OCI-LY7 (cell line): ENCODE measurements at regions not wholly inside any gene's neighbourhood (a gene's known extent, or its start where the extent isn't known, plus 50 kb on each side); places are given as distances from the start of the nearest gene placed in this dataset.

Experiments
- BruUV-seq: library from RNA; stranded (reverse); fragments of 400-500 nt; replicated peaks from 2 replicates; lab custom pipeline; 2021; lab: Mats Ljungman, UMichigan
- CTCF ChIA-PET: fragments of 300-600 bp; sonication (Branson Sonifier 250); formaldehyde crosslinking; loops from one replicate; lab custom pipeline; 2022; ENCODE audit warnings: antibody characterized with exemption; ENCODE audit not compliant: unreplicated experiment; lab: Charles Lee
- POLR2A ChIA-PET: fragments of 300-600 bp; sonication (Branson Sonifier 250); formaldehyde crosslinking; loops from one replicate; lab custom pipeline; 2022; ENCODE audit warnings: antibody characterized with exemption; lab: Charles Lee
- DNase-seq: peaks from one replicate; pipeline ENCODE4 v3.0.0-alpha.2; 2015; ENCODE audit warnings: low spot score
- H2AFZ ChIP-seq: fragments of 200-600 bp; sonication (generic), shearing (Covaris generic); 2 replicates; pipeline ENCODE4 v1.6.1; 2014; ENCODE audit warnings: mild to moderate bottlenecking, antibody characterized with exemption, low read length, moderate library complexity
- H3K27ac ChIP-seq: fragments of 200-600 bp; sonication (generic); 2 replicates; pipeline ENCODE4 v1.5.1; 2014; ENCODE audit warnings: mixed run types, low read depth, mild to moderate bottlenecking, moderate library complexity, low read length, inconsistent platforms; ENCODE audit not compliant: poor library complexity, severe bottlenecking
- H3K36me3 ChIP-seq: fragments of 200-600 bp; sonication (generic); 2 replicates; pipeline ENCODE4 v1.6.1; 2014; ENCODE audit warnings: mild to moderate bottlenecking, antibody characterized with exemption, low read length, moderate library complexity, mixed read lengths; ENCODE audit not compliant: insufficient read depth
- H3K4me1 ChIP-seq: fragments of 200-600 bp; sonication (generic); 2 replicates; pipeline ENCODE4 v1.5.1; 2014; ENCODE audit warnings: mild to moderate bottlenecking, low read length; ENCODE audit not compliant: insufficient read depth, poor library complexity, severe bottlenecking
- H3K4me2 ChIP-seq: fragments of 200-600 bp; sonication (generic); 2 replicates; pipeline ENCODE4 v1.6.1; 2014; ENCODE audit warnings: mild to moderate bottlenecking, low read length
- H3K4me3 ChIP-seq: fragments of 200-600 bp; sonication (generic); 2 replicates; pipeline ENCODE4 v1.5.1; 2014; ENCODE audit warnings: mild to moderate bottlenecking, low read depth, low read length; ENCODE audit not compliant: poor library complexity, severe bottlenecking
- H3K79me2 ChIP-seq: fragments of 200-600 bp; sonication (generic); 2 replicates; pipeline ENCODE4 v1.6.1; 2016; ENCODE audit warnings: low read depth, mild to moderate bottlenecking, low read length, moderate library complexity, mixed read lengths; ENCODE audit not compliant: insufficient read depth
- H3K9me2 ChIP-seq: fragments of 200-600 bp; sonication (generic); 2 replicates; pipeline ENCODE4 v1.6.1; 2016; ENCODE audit warnings: mild to moderate bottlenecking, low read length, mixed read lengths; ENCODE audit not compliant: insufficient read depth
- H3K9me3 ChIP-seq: fragments of 200-600 bp; sonication (generic); 2 replicates; pipeline ENCODE4 v1.6.1; 2014; ENCODE audit warnings: mild to moderate bottlenecking, mixed run types, low read length, mixed read lengths
- H4K20me1 ChIP-seq: fragments of 200-600 bp; sonication (generic); 2 replicates; pipeline ENCODE4 v1.6.1; 2014; ENCODE audit warnings: mild to moderate bottlenecking, antibody characterized with exemption, low read length, moderate library complexity, mixed read lengths; ENCODE audit not compliant: insufficient read depth
- EZH2phosphoT487 ChIP-seq: fragments of 200-600 bp; sonication (generic); IDR thresholded peaks from 2 replicates; pipeline ENCODE4 v1.6.1; 2018; ENCODE audit warnings: low read depth, borderline replicate concordance, mild to moderate bottlenecking, mixed run types, antibody characterized with exemption, low read length, moderate library complexity, mixed read lengths
- intact Hi-C: fragments of 100-400 bp; cut with micrococcal nuclease; formaldehyde crosslinking; loops from one replicate; pipeline ENCODE4 v1.10.0; 2022; ENCODE audit not compliant: unreplicated experiment
- TF ChIP-seq, protein P1 (sequence below): fragments of 200-600 bp; sonication (generic); conservative IDR thresholded peaks from 2 replicates; pipeline ENCODE4 v1.5.1; 2014; ENCODE audit warnings: mild to moderate bottlenecking, antibody characterized with exemption, low read length, moderate library complexity, mixed read lengths

DNA sequence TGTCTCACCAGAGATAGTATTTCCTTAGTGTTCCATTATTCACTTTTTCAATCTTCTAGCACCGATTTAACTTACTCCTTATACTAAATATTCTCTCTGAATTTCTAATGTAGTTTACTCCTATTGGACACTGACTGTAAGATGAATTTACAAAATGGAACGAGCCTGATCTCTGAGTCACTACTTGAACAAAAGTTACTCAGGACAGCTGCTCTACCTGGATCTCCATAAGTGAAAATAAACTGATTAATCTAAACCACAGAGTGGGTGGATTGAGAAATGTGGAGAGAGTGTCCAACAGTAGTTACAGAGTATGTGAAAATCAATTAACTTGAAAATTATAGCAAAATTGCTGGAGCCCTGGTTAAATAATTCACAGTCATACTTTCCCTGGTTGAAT, 141.7 kb upstream of the CHORDC1 start:
- TF ChIP-seq, protein P1, sequence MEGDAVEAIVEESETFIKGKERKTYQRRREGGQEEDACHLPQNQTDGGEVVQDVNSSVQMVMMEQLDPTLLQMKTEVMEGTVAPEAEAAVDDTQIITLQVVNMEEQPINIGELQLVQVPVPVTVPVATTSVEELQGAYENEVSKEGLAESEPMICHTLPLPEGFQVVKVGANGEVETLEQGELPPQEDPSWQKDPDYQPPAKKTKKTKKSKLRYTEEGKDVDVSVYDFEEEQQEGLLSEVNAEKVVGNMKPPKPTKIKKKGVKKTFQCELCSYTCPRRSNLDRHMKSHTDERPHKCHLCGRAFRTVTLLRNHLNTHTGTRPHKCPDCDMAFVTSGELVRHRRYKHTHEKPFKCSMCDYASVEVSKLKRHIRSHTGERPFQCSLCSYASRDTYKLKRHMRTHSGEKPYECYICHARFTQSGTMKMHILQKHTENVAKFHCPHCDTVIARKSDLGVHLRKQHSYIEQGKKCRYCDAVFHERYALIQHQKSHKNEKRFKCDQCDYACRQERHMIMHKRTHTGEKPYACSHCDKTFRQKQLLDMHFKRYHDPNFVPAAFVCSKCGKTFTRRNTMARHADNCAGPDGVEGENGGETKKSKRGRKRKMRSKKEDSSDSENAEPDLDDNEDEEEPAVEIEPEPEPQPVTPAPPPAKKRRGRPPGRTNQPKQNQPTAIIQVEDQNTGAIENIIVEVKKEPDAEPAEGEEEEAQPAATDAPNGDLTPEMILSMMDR: no peak
- TF ChIP-seq EZH2phosphoT487: no peak
- Histone ChIP-seq H3K9me2 (no peaks in the 10 kb centered on the region), H3K4me3 (no peak overlapping the region), H3K9me3 (no peaks in the 10 kb centered on the region), H3K79me2 (no peaks in the 10 kb centered on the region), H3K27ac (no peak overlapping the region), H3K4me1 (no peaks in the 10 kb centered on the region), H4K20me1 (no peaks in the 10 kb centered on the region), H3K36me3 (no peaks in the 10 kb centered on the region), H2AFZ (no peak overlapping the region), H3K4me2 (no peak overlapping the region)
- CTCF ChIA-PET: no interaction called here
- POLR2A ChIA-PET: no interaction called here
- intact Hi-C loops: no loop called here
- BruUV-seq: no TSS peak
- DNase-seq: no peak

DNA sequence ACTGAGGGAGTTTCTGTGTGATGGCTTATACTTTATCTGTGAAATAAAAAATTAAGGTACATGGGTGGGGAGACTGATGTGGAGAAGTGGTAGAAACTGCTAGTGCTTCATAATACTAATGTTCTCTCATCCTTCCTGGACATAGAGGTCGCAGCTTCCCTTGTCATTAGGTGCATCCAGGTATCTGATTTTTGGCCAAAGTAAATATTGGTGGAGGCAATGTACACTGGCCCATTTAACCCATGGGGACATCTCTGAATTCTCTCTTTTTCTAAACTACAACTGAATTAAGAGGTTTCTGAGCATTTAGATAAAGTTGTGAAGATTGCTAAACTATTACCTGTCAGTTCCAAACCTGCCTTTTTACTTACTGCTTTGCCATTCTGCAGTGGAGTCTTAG, 140.9 kb upstream of the CHORDC1 start:
- CTCF ChIA-PET: no interaction called here
- intact Hi-C loops: no loop called here
- Histone ChIP-seq H3K9me3 (no peaks in the 10 kb centered on the region), H3K9me2 (no peaks in the 10 kb centered on the region), H4K20me1 (no peaks in the 10 kb centered on the region), H3K4me2 (no peak overlapping the region), H3K36me3 (no peaks in the 10 kb centered on the region), H3K4me1 (no peaks in the 10 kb centered on the region), H3K4me3 (no peak overlapping the region), H2AFZ (no peak overlapping the region), H3K79me2 (no peaks in the 10 kb centered on the region), H3K27ac (no peak overlapping the region)
- POLR2A ChIA-PET: no interaction called here
- no TSS peak for BruUV-seq
- no peak for DNase-seq
- no peak for TF ChIP-seq EZH2phosphoT487
- TF ChIP-seq, protein P1: no peak

DNA sequence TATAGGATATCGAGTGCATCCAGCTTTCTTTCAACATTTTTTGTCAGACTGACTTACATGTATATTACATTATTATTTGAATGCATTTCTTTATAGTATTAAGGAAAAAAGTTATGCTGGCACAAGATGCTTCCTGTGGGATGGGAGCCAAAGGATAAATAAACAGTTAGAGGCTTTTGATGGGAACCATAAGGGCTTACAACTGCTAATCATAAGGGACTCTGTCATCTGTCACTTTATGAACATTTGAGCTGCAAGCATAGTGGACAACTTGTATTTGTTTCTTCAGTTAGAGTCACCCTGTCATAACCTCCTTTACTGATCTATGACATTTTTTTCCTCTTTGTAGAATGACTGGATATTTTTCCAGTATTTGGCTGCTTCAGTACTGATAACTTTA, 132.4 kb upstream of the CHORDC1 start:
- ChIA-PET CTCF (no interaction called here), POLR2A (interaction anchor here (1.1 kb wide), 1 partner anchor 13 kb away, joined by 3 read pairs; no protein-coding TSS in a partner anchor)
- Histone ChIP-seq H3K9me2 (no peaks in the 10 kb centered on the region), H3K9me3 (no peaks in the 10 kb centered on the region), H3K4me1 (no peaks in the 10 kb centered on the region), H4K20me1 (no peaks in the 10 kb centered on the region), H3K27ac (no peak overlapping the region), H3K4me2 (no peak overlapping the region), H3K36me3 (no peaks in the 10 kb centered on the region), H2AFZ (no peak overlapping the region), H3K79me2 (no peaks in the 10 kb centered on the region), H3K4me3 (no peak overlapping the region)
- DNase-seq: no peak
- intact Hi-C loops: no loop called here
- TF ChIP-seq, protein P1: no peak
- BruUV-seq: no TSS peak
